ENCODE measurements at regions not wholly inside any gene's neighbourhood (a gene's known extent, or its start where the extent isn't known, plus 50 kb on each side); places are given as distances from the start of the nearest gene placed in this dataset.

DNA sequence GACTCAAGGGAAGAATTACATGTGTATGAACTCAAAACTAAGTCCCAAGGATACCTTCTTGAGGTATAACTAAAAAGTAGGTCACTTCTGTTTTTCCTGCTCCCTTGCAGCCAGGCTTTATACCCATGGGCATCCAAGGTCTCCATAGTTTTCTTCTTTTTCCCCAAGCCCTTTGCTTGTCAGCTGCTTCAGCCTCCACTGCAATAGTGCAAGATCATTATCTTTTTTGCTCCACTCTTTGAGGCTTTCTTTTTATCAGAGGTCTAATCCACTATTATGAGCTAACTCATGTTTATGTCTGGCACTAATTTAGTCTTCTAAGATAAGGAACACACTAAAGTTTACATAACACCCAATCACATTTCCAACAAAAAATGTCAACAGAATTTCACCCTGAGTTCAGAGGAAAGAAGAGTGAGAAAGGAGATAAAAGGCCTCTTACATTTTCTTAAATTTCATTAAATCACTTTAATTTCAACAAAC is 121.2 kb upstream of the LSAMP start:
- no peaks in the 10 kb centered on the region for H3K36me3 ChIP-seq (ENCODE audit: control insufficient read depth, insufficient read depth, low read length)
- H3K9me3 ChIP-seq (ENCODE audit: control insufficient read depth, insufficient read depth, low read length), result no peaks in the 10 kb centered on the region
- H3K4me3 ChIP-seq (ENCODE audit: low read length), result no peak overlapping the region
- H3K4me1 ChIP-seq (ENCODE audit: control insufficient read depth, insufficient read depth, low read length), result no peaks in the 10 kb centered on the region
- no peak overlapping the region for H3K27ac ChIP-seq (ENCODE audit: low read length)
- H3K27me3 ChIP-seq (ENCODE audit: control insufficient read depth, insufficient read depth, low read length), result no peaks in the 10 kb centered on the region
- DNase-seq (ENCODE audit: low read depth, low spot score), result no peak

- no CpG with 5 or more reads among the region's 1 CpG for WGBS (ENCODE audit: insufficient coverage, insufficient read length)
- H3K4me1 ChIP-seq (ENCODE audit: control insufficient read depth, insufficient read depth, low read length), result no peaks in the 10 kb centered on the region
Observed at GRCh38 chr3:116569611-116570010, 124.3 kb upstream of the LSAMP start.

GRCh38 chr3:116579840-116580239 is 129.7 kb upstream of the TUSC7 start:
- Histone ChIP-seq H3K27ac (ENCODE audit: low read length) (no peak overlapping the region), H3K4me3 (ENCODE audit: low read length) (no peak overlapping the region), H3K36me3 (ENCODE audit: control insufficient read depth, insufficient read depth, low read length) (no peaks in the 10 kb centered on the region), H3K9me3 (ENCODE audit: control insufficient read depth, insufficient read depth, low read length) (no peaks in the 10 kb centered on the region), H3K27me3 (ENCODE audit: control insufficient read depth, insufficient read depth, low read length) (no peaks in the 10 kb centered on the region), H3K4me1 (ENCODE audit: control insufficient read depth, insufficient read depth, low read length) (no peaks in the 10 kb centered on the region)
- DNase-seq (ENCODE audit: low read depth, low spot score), result no peak
- WGBS (ENCODE audit: insufficient coverage, insufficient read length), result no CpG with 5 or more reads among the region's 6 CpGs

More at GRCh38 chr3:116569611-116570010, 124.3 kb upstream of the LSAMP start:
- no peaks in the 10 kb centered on the region for H3K27me3 ChIP-seq (ENCODE audit: control insufficient read depth, insufficient read depth, low read length)
- no peak for DNase-seq (ENCODE audit: low read depth, low spot score)
- no peak overlapping the region for H3K4me3 ChIP-seq (ENCODE audit: low read length)
- no peaks in the 10 kb centered on the region for H3K9me3 ChIP-seq (ENCODE audit: control insufficient read depth, insufficient read depth, low read length)
- H3K27ac ChIP-seq (ENCODE audit: low read length), result no peak overlapping the region
- no peaks in the 10 kb centered on the region for H3K36me3 ChIP-seq (ENCODE audit: control insufficient read depth, insufficient read depth, low read length)

- Histone ChIP-seq H3K9me3 (ENCODE audit: control insufficient read depth, insufficient read depth, low read length) (no peaks in the 10 kb centered on the region), H3K27ac (ENCODE audit: low read length) (no peak overlapping the region), H3K27me3 (ENCODE audit: control insufficient read depth, insufficient read depth, low read length) (no peaks in the 10 kb centered on the region), H3K36me3 (ENCODE audit: control insufficient read depth, insufficient read depth, low read length) (no peaks in the 10 kb centered on the region), H3K4me1 (ENCODE audit: control insufficient read depth, insufficient read depth, low read length) (no peaks in the 10 kb centered on the region), H3K4me3 (ENCODE audit: low read length) (no peak overlapping the region)
- no peak for DNase-seq (ENCODE audit: low read depth, low spot score)
- WGBS (ENCODE audit: insufficient coverage, insufficient read length), result no CpG with 5 or more reads among the region's 7 CpGs
Observed at GRCh38 chr3:116586285-116586944, 123.2 kb upstream of the TUSC7 start.

DNA sequence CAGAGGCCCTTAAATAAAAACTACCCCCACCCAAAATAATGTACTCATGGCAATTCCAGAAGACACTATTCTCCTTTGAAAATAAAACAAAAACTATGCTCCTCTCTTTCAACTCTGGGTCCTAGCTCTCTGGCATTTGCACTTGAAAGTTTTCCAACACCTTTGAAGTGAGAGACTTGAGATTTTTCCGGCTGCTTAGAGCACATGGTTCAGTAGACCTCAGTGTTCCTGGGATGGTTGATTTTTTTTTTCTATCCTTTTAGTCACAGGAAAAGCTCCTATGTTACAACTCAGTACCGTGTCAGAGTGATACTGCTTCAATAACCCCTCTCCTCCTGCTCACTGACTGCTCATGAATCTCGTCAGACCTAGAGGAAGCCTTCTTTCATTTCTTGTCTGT is 118.3 kb upstream of the TUSC7 start:
- Histone ChIP-seq H3K27ac (ENCODE audit: low read length) (no peak overlapping the region), H3K4me1 (ENCODE audit: control insufficient read depth, insufficient read depth, low read length) (no peaks in the 10 kb centered on the region), H3K27me3 (ENCODE audit: control insufficient read depth, insufficient read depth, low read length) (no peaks in the 10 kb centered on the region), H3K36me3 (ENCODE audit: control insufficient read depth, insufficient read depth, low read length) (no peaks in the 10 kb centered on the region), H3K9me3 (ENCODE audit: control insufficient read depth, insufficient read depth, low read length) (no peaks in the 10 kb centered on the region), H3K4me3 (ENCODE audit: low read length) (no peak overlapping the region)
- WGBS (ENCODE audit: insufficient coverage, insufficient read length), result no CpG with 5 or more reads among the region's 3 CpGs
- no peak for DNase-seq (ENCODE audit: low read depth, low spot score)

DNA sequence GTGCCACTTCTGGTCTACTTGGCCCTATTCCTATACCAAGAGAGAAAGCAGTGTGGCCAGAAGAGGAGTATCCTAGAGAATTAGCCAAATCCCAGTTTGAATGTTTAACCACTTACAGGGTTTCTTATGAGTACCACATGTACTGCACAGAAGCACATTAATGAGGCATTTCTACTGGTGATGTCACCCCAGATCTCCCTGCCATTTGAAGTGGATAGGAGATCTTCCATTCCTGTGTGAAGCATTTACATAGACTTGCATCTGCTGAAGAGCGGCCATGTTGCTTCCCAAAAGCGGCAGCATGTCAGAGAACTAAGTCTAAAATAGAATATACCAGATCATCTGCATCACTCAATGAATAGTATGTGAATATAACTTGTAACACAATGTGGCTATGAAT is 108.4 kb upstream of the TUSC7 start:
- no peaks in the 10 kb centered on the region for H3K36me3 ChIP-seq (ENCODE audit: control insufficient read depth, insufficient read depth, low read length)

DNA sequence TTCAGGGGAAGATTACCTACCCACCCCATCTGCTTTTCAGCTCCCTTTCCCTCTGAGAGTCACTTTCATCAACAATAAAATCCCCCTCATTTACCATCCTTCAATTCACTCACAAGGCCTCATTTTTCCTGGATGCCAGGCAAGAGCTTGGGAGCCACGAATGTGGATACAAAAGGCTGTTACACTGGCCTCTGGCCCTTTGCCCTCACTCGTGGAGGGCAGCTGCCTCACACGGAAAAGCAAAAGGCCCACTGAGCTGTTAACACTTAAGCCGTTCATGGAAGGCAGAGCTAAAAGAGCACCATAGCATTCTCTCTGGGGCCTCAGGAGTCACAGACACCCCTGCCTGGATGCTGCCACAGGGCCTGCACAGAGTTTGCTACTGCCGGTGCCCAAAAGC is 102.4 kb upstream of the TUSC7 start:
- no CpG with 5 or more reads among the region's 5 CpGs for WGBS (ENCODE audit: insufficient coverage, insufficient read length)
- Histone ChIP-seq H3K9me3 (ENCODE audit: control insufficient read depth, insufficient read depth, low read length) (no peaks in the 10 kb centered on the region), H3K27me3 (ENCODE audit: control insufficient read depth, insufficient read depth, low read length) (no peaks in the 10 kb centered on the region), H3K27ac (ENCODE audit: low read length) (no peak overlapping the region), H3K4me3 (ENCODE audit: low read length) (no peak overlapping the region), H3K36me3 (ENCODE audit: control insufficient read depth, insufficient read depth, low read length) (no peaks in the 10 kb centered on the region), H3K4me1 (ENCODE audit: control insufficient read depth, insufficient read depth, low read length) (no peaks in the 10 kb centered on the region)
- DNase-seq (ENCODE audit: low read depth, low spot score), result no peak

More for the DNA sequence above, 108.4 kb upstream of the TUSC7 start:
- no peak for DNase-seq (ENCODE audit: low read depth, low spot score)
- WGBS (ENCODE audit: insufficient coverage, insufficient read length), result no CpG with 5 or more reads among the region's 2 CpGs
- H3K27ac ChIP-seq (ENCODE audit: low read length), result no peak overlapping the region
- no peak overlapping the region for H3K4me3 ChIP-seq (ENCODE audit: low read length)
- H3K4me1 ChIP-seq (ENCODE audit: control insufficient read depth, insufficient read depth, low read length), result no peaks in the 10 kb centered on the region
- no peaks in the 10 kb centered on the region for H3K27me3 ChIP-seq (ENCODE audit: control insufficient read depth, insufficient read depth, low read length)
- H3K9me3 ChIP-seq (ENCODE audit: control insufficient read depth, insufficient read depth, low read length), result no peaks in the 10 kb centered on the region

- H3K4me3 ChIP-seq (ENCODE audit: low read length), result no peak overlapping the region
- no peaks in the 10 kb centered on the region for H3K9me3 ChIP-seq (ENCODE audit: control insufficient read depth, insufficient read depth, low read length)
- H3K4me1 ChIP-seq (ENCODE audit: control insufficient read depth, insufficient read depth, low read length), result no peaks in the 10 kb centered on the region
- no peaks in the 10 kb centered on the region for H3K27me3 ChIP-seq (ENCODE audit: control insufficient read depth, insufficient read depth, low read length)
- DNase-seq (ENCODE audit: low read depth, low spot score), result no peak
- H3K27ac ChIP-seq (ENCODE audit: low read length), result no peak overlapping the region
- no peaks in the 10 kb centered on the region for H3K36me3 ChIP-seq (ENCODE audit: control insufficient read depth, insufficient read depth, low read length)
- WGBS (ENCODE audit: insufficient coverage, insufficient read length), result no CpG with 5 or more reads among the region's 3 CpGs
Observed at GRCh38 chr3:116610124-116610523, 99.5 kb upstream of the TUSC7 start.

GRCh38 chr3:116614795-116615362 is 94.7 kb upstream of the TUSC7 start:
- Histone ChIP-seq H3K36me3 (ENCODE audit: control insufficient read depth, insufficient read depth, low read length) (no peaks in the 10 kb centered on the region), H3K4me3 (ENCODE audit: low read length) (no peak overlapping the region), H3K4me1 (ENCODE audit: control insufficient read depth, insufficient read depth, low read length) (no peaks in the 10 kb centered on the region), H3K27ac (ENCODE audit: low read length) (no peak overlapping the region), H3K27me3 (ENCODE audit: control insufficient read depth, insufficient read depth, low read length) (no peaks in the 10 kb centered on the region), H3K9me3 (ENCODE audit: control insufficient read depth, insufficient read depth, low read length) (no peaks in the 10 kb centered on the region)
- no peak for DNase-seq (ENCODE audit: low read depth, low spot score)
- no CpG with 5 or more reads among the region's 4 CpGs for WGBS (ENCODE audit: insufficient coverage, insufficient read length)

DNA sequence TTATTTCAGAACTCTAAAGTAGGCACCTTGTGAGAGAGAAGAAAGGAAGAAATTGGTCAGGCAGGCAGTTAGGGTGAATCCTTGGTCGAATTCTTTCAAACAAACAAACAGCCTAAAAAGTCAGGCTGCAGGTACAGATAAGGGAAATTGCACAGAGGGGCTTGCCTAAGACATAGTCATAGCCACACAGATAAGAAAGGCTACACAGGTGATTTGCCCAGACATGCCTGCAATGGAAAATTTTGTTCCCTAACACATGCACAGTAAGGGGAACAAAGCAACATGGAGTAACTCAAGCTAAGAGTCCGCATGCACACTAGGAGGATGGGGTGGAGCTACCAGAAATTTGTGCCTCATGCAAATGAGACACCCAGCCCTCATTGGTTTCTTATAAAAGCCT is 91.4 kb upstream of the TUSC7 start:
- no peaks in the 10 kb centered on the region for H3K27me3 ChIP-seq (ENCODE audit: control insufficient read depth, insufficient read depth, low read length)
- no peaks in the 10 kb centered on the region for H3K36me3 ChIP-seq (ENCODE audit: control insufficient read depth, insufficient read depth, low read length)
- H3K4me1 ChIP-seq (ENCODE audit: control insufficient read depth, insufficient read depth, low read length), result no peaks in the 10 kb centered on the region
- WGBS (ENCODE audit: insufficient coverage, insufficient read length), result no CpG with 5 or more reads among the region's 2 CpGs
- no peak overlapping the region for H3K4me3 ChIP-seq (ENCODE audit: low read length)
- H3K9me3 ChIP-seq (ENCODE audit: control insufficient read depth, insufficient read depth, low read length), result no peaks in the 10 kb centered on the region
- H3K27ac ChIP-seq (ENCODE audit: low read length), result no peak overlapping the region
- no peak for DNase-seq (ENCODE audit: low read depth, low spot score)

DNA sequence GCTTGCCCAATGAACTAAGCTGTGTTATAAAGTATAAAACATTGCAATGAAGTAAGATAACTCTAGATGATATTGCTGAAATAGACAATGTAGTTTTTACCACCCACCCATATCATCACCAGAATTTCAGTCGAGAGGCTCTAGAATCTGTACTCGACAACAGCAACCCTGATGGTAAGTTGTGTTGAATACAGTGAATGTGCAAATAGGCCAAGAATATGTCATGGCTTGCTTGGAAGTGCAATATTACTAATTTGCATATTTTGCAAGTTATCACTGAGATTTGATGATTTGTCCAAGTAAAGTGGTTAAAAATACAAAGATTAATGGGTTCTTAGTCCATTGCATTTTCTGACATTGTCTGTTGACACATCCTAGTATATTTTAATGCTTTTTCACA is 90.6 kb upstream of the TUSC7 start:
- H3K4me1 ChIP-seq (ENCODE audit: control insufficient read depth, insufficient read depth, low read length), result no peaks in the 10 kb centered on the region
- no peaks in the 10 kb centered on the region for H3K27me3 ChIP-seq (ENCODE audit: control insufficient read depth, insufficient read depth, low read length)
- DNase-seq (ENCODE audit: low read depth, low spot score), result no peak
- no peak overlapping the region for H3K4me3 ChIP-seq (ENCODE audit: low read length)
- no peaks in the 10 kb centered on the region for H3K36me3 ChIP-seq (ENCODE audit: control insufficient read depth, insufficient read depth, low read length)
- H3K27ac ChIP-seq (ENCODE audit: low read length), result no peak overlapping the region
- no CpG with 5 or more reads among the region's 2 CpGs for WGBS (ENCODE audit: insufficient coverage, insufficient read length)
- no peaks in the 10 kb centered on the region for H3K9me3 ChIP-seq (ENCODE audit: control insufficient read depth, insufficient read depth, low read length)
